ENCODE measurements at regions not wholly inside any gene's neighbourhood (a gene's known extent, or its start where the extent isn't known, plus 50 kb on each side); places are given as distances from the start of the nearest gene placed in this dataset.

DNA sequence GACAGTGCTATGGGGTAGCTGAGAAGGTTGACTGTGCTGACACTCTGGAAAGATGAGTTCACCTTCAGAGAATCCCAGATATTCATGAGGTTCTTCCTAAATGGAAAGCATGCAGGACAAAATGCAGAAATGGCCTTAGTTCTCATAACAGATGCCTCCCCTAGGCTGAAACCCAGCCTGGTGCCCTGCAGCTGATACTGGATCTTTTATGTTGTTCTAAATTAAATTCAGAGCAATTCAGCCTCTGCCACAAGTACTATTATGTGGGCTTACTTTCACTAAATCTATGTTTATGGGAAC is 172.0 kb upstream of the SERPINE2 start:
- no peak for TF ChIP-seq EZH2 (IDR thresholded peaks at IDR 0.05; ENCODE audit: low read length)
- TF ChIP-seq, protein P1, sequence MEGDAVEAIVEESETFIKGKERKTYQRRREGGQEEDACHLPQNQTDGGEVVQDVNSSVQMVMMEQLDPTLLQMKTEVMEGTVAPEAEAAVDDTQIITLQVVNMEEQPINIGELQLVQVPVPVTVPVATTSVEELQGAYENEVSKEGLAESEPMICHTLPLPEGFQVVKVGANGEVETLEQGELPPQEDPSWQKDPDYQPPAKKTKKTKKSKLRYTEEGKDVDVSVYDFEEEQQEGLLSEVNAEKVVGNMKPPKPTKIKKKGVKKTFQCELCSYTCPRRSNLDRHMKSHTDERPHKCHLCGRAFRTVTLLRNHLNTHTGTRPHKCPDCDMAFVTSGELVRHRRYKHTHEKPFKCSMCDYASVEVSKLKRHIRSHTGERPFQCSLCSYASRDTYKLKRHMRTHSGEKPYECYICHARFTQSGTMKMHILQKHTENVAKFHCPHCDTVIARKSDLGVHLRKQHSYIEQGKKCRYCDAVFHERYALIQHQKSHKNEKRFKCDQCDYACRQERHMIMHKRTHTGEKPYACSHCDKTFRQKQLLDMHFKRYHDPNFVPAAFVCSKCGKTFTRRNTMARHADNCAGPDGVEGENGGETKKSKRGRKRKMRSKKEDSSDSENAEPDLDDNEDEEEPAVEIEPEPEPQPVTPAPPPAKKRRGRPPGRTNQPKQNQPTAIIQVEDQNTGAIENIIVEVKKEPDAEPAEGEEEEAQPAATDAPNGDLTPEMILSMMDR (optimal IDR thresholded peaks at IDR 0.05 in 1 of 3, IDR thresholded peaks at IDR 0.05 in 1 of 3, conservative IDR thresholded peaks at IDR 0.05 in 1 of 3; ENCODE audit: extremely low read depth in 1 of 3, insufficient read depth in 2 of 3, low read length in 3 of 3) = no peak
